Aorta (tissue), 5 donors: ENCODE measurements at regions not wholly inside any gene's neighbourhood (a gene's known extent, or its start where the extent isn't known, plus 50 kb on each side); places are given as distances from the start of the nearest gene placed in this dataset.

Experiments used
- ATAC-seq: fragments of 200-7000 bp; cut with Tn5 transposase; one replicate; pipeline ENCODE4 v1.9.1; 2022; ENCODE audit warnings: moderate library complexity; ENCODE audit not compliant: low FRiP score
- DNase-seq, 2 donors: peaks; one replicate each; pipeline ENCODE4 v3.0.0-alpha.2; 2020
- H3K27ac ChIP-seq, 2 donors: one replicate each; pipeline ENCODE4 v1.5.1; 2013; ENCODE audit warnings: low read length in 2 of 2, mild to moderate bottlenecking in 2 of 2, moderate library complexity in 2 of 2, control low read depth in 1 of 2, inconsistent platforms in 1 of 2, low read depth in 1 of 2
- H3K27me3 ChIP-seq, 2 donors: one replicate each; pipeline ENCODE4 v1.6.1; 2013; ENCODE audit warnings: control low read depth in 1 of 2, low read length in 1 of 2, mild to moderate bottlenecking in 1 of 2, moderate library complexity in 1 of 2; ENCODE audit not compliant: insufficient read depth in 2 of 2, control insufficient read depth in 1 of 2
- H3K36me3 ChIP-seq, 2 donors: one replicate each; pipeline ENCODE4 v1.6.1; 2013; ENCODE audit warnings: control low read depth in 1 of 2, low read length in 1 of 2, mild to moderate bottlenecking in 1 of 2; ENCODE audit not compliant: insufficient read depth in 2 of 2, control insufficient read depth in 1 of 2
- H3K4me1 ChIP-seq, 2 donors: one replicate each; pipeline ENCODE4 v1.6.1; 2013; ENCODE audit warnings: low read length in 2 of 2, control low read depth in 1 of 2, mild to moderate bottlenecking in 1 of 2, moderate library complexity in 1 of 2; ENCODE audit not compliant: insufficient read depth in 2 of 2, control insufficient read depth in 1 of 2
- H3K4me3 ChIP-seq, 2 donors: one replicate each; pipeline ENCODE4 v1.5.1; 2013; ENCODE audit warnings: low read length in 2 of 2, control low read depth in 1 of 2, mild to moderate bottlenecking in 1 of 2
- H3K9me3 ChIP-seq: one replicate; pipeline ENCODE4 v1.6.1; 2013; ENCODE audit warnings: mild to moderate bottlenecking, low read length; ENCODE audit not compliant: control insufficient read depth
- WGBS, 2 donors: extraction: QIAGEN DNeasy Blood & Tissue Kit; methylation state at CpG; one replicate each; pipeline ENCODE4 v1.1.7; 2013; 5-methylcytosine and 5-hydroxymethylcytosine counted together
- intact Hi-C, 2 donors: fragments of 100-400 bp; cut with DNase I; formaldehyde crosslinking; loops; one replicate each; pipeline versions ENCODE4 v1.14.2 to v1.15.0; 2022
- donor health status: healthy with polysubstance abuse.
- donor health status: Bipolar disorder and iron deficiency.
- donor health status: DM: no; HTN: no; CAD: no.
- donor health status: DM: no; HTN: no; CAD: no.
- donor health status: DM: yes; HTN: yes; CAD: no.

DNA sequence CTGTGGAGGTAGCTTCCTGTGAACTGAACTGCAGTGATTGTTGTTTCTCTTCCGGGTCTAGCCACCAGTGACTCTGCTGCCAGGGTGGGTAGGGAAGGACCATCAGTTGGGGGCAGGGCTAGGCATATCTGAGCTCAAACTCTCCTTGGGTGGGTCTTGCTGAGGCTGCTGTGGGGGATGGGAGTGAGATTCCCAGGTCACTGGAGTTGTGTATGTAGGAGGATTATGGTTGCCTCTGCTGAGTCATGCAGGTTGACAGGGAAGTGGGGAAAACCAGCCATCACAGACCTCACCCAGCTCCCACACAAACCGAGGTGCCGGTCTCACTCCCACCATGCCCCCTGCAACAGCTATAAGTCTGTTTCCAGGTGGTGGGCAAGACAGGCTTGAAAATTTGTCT lies 1937.8 kb downstream of the PCDH7 start:
- no peaks in the 10 kb centered on the region for H3K4me1 ChIP-seq
- no peak overlapping the region for H3K4me3 ChIP-seq
- no peaks in the 10 kb centered on the region for H3K9me3 ChIP-seq
- DNase-seq (no peak), ATAC-seq (no peak)
- intact Hi-C loops, result no loop called here
- H3K36me3 ChIP-seq, result no peaks in the 10 kb centered on the region
- no peak overlapping the region for H3K27ac ChIP-seq
- H3K27me3 ChIP-seq, result no peaks in the 10 kb centered on the region
- 67 to 85% methylated on average over 3 of the region's 3 CpGs for WGBS, 2 donors

GRCh38 chr4:32661229-32661628 lies 1941.1 kb downstream of the PCDH7 start:
- 50 to 61% methylated on average over 3 of the region's 3 CpGs for WGBS, 2 donors

DNA sequence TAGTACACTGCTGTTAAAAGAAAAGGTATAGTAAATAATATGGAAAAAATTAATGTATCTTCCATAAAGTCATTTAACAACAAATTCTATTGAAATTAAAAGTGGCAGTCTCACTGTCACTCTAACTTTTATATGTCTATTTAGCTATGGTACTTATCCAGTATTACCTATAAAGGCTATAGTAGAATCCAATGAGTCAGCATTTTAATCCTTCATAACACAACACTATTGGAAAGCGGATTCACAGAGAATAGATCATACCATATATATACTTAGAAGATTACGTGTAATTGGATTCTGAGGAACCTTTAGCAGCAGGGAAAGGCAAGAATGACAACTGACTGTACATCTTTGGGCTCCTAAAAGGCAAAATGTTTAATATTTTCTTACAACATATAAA lies 1942.6 kb downstream of the PCDH7 start:
- ATAC-seq (no peak), DNase-seq (no peak)
- no peaks in the 10 kb centered on the region for H3K36me3 ChIP-seq
- H3K27ac ChIP-seq, result no peak overlapping the region
- H3K4me3 ChIP-seq, result no peak overlapping the region
- no peaks in the 10 kb centered on the region for H3K27me3 ChIP-seq
- WGBS, 2 donors, result 85 to 87% methylated on average over 2 of the region's 2 CpGs
- intact Hi-C loops, result no loop called here
- H3K9me3 ChIP-seq, result no peaks in the 10 kb centered on the region
- H3K4me1 ChIP-seq, result no peaks in the 10 kb centered on the region

More at GRCh38 chr4:32661229-32661628, 1941.1 kb downstream of the PCDH7 start:
- Histone ChIP-seq H3K36me3 (no peaks in the 10 kb centered on the region), H3K9me3 (no peaks in the 10 kb centered on the region), H3K27me3 (no peaks in the 10 kb centered on the region), H3K27ac (no peak overlapping the region), H3K4me3 (no peak overlapping the region), H3K4me1 (no peaks in the 10 kb centered on the region)
- DNase-seq (no peak), ATAC-seq (no peak)
- intact Hi-C loops, result no loop called here

GRCh38 chr4:32672359-32672758 lies 1952.2 kb downstream of the PCDH7 start:
- no peaks in the 10 kb centered on the region for H3K36me3 ChIP-seq
- no peaks in the 10 kb centered on the region for H3K4me1 ChIP-seq
- 0 to 21% methylated on average over 1 of the region's 1 CpG for WGBS, 2 donors
- intact Hi-C loops, result no loop called here
- H3K4me3 ChIP-seq, result no peak overlapping the region
- ATAC-seq (no peak), DNase-seq (no peak)
- no peaks in the 10 kb centered on the region for H3K9me3 ChIP-seq
- H3K27me3 ChIP-seq, result no peaks in the 10 kb centered on the region
- no peak overlapping the region for H3K27ac ChIP-seq

DNA sequence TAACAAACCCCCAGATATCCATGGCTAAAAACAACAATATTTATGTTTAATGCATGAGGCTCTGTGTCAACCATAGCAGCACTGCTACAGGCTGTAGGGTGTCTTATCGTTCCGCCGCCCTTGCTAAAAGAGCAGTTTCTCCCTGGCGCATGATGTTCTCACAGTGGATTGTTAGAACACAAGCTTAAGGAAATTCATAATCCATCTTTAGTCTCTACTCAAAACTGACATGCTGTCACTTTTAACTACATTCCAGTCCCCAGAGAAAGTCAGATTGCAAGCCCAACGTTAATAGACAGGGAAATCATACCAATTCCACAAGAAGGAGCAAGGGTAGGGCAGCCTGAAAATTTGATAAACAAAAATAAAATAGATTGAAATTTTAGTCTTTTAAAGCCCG lies 1960.8 kb downstream of the PCDH7 start:
- Histone ChIP-seq H3K36me3 (no peaks in the 10 kb centered on the region), H3K27me3 (no peaks in the 10 kb centered on the region), H3K9me3 (no peaks in the 10 kb centered on the region), H3K4me1 (no peaks in the 10 kb centered on the region), H3K4me3 (no peak overlapping the region), H3K27ac (no peak overlapping the region)
- DNase-seq (no peak), ATAC-seq (no peak)
- intact Hi-C loops, result no loop called here
- WGBS, 2 donors, result 16 to 24% methylated on average over 6 of the region's 6 CpGs

DNA sequence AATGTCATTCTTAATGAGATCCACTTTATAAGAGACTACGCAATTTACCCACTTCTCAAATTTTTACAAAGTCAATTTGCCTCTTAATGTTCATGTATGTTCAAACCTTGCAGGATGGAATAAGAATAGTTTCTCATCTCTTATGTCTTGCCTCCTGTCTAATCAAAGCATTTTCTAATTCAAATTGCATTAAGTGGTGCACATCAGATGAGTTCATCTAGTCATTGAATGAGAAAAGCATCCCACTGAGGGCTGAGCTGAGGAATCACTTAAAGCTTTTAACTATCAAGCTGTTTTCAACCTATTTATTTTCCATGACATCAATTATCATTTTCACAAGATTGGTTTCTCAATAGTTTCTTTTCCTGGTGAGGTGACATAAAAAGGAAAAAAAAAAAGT lies 1964.0 kb downstream of the PCDH7 start:
- intact Hi-C loops, result no loop called here
- H3K36me3 ChIP-seq, result no peaks in the 10 kb centered on the region
- H3K9me3 ChIP-seq, result no peaks in the 10 kb centered on the region
- WGBS, 2 donors, result 95 to 96% methylated on average over 1 of the region's 1 CpG
- H3K27ac ChIP-seq, result no peak overlapping the region
- no peaks in the 10 kb centered on the region for H3K4me1 ChIP-seq
- H3K4me3 ChIP-seq, result no peak overlapping the region
- H3K27me3 ChIP-seq, result no peaks in the 10 kb centered on the region
- no peak for ATAC-seq
- DNase-seq, result no peak

DNA sequence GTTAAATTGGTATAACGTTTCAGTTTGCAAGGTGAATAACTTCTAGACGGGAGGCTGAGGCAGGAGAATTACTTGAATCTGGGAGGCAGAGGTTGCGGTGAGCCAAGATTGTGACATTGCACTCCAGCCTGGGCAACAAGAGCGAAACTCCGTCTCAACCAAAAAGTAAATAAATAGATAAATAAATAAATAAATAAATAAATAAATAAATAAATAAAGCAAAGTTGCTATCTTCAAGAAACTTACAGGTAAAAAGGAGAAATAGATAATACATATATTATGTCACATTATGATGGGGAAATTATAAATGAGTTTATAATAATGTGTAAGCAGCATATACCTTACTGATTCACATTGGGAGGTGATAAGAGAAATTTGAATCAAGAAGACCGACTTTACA lies 1966.0 kb downstream of the PCDH7 start:
- H3K4me1 ChIP-seq, result no peaks in the 10 kb centered on the region
- ATAC-seq, result no peak
- H3K4me3 ChIP-seq, result no peak overlapping the region
- intact Hi-C loops, result no loop called here
- 93 to 96% methylated on average over 6 of the region's 6 CpGs for WGBS, 2 donors
- DNase-seq, result no peak
- H3K36me3 ChIP-seq, result no peaks in the 10 kb centered on the region
- no peaks in the 10 kb centered on the region for H3K27me3 ChIP-seq
- H3K9me3 ChIP-seq, result no peaks in the 10 kb centered on the region
- no peak overlapping the region for H3K27ac ChIP-seq

- DNase-seq (no peak), ATAC-seq (no peak)
- WGBS, 2 donors, result 93% methylated on average over 3 of the region's 3 CpGs
- H3K36me3 ChIP-seq, result no peaks in the 10 kb centered on the region
- no peaks in the 10 kb centered on the region for H3K9me3 ChIP-seq
- H3K27me3 ChIP-seq, result no peaks in the 10 kb centered on the region
- H3K4me1 ChIP-seq, result no peaks in the 10 kb centered on the region
- intact Hi-C loops, result no loop called here
- H3K27ac ChIP-seq, result no peak overlapping the region
- H3K4me3 ChIP-seq, result no peak overlapping the region
These were observed 1969.3 kb downstream of the PCDH7 start for GRCh38 chr4:32689518-32689917.

GRCh38 chr4:32697281-32697814 lies 1977.2 kb downstream of the PCDH7 start:
- intact Hi-C loops, result no loop called here
- Histone ChIP-seq H3K9me3 (no peaks in the 10 kb centered on the region), H3K27me3 (no peaks in the 10 kb centered on the region), H3K27ac (no peak overlapping the region), H3K4me3 (no peak overlapping the region), H3K4me1 (no peaks in the 10 kb centered on the region), H3K36me3 (no peaks in the 10 kb centered on the region)
- 76% methylated on average over 2 of the region's 2 CpGs for WGBS, 2 donors
- ATAC-seq (no peak), DNase-seq (no peak)
